ENCODE measurements at regions not wholly inside any gene's neighbourhood (a gene's known extent, or its start where the extent isn't known, plus 50 kb on each side); places are given as distances from the start of the nearest gene placed in this dataset.
A peak's percentile ranks its signal among the peaks of the same experiment; 100 is the strongest.

- intact Hi-C loops (cut with micrococcal nuclease), result no loop called here
- H3K4me2 ChIP-seq (ENCODE audit: low read length), result no peak overlapping the region
- no TSS peak for BruUV-seq (replicated peaks)
- DNase-seq (peak; percentile 25), ATAC-seq (no peak; the same call in 1 of the 2 replicates)
- no peaks in the 10 kb centered on the region for H3K79me2 ChIP-seq (ENCODE audit: low read length)
- H3K9me2 ChIP-seq (replicated peaks; ENCODE audit: low read length), result no peaks in the 10 kb centered on the region
- no peaks in the 10 kb centered on the region for H3K9me3 ChIP-seq (ENCODE audit: low read length)
- no peaks in the 10 kb centered on the region for H3K36me3 ChIP-seq (ENCODE audit: low read depth, low read length)
- no peaks in the 10 kb centered on the region for H3F3A ChIP-seq (ENCODE audit: low read length, unreplicated experiment)
- TF ChIP-seq EZH2phosphoT487 (IDR thresholded peaks at IDR 0.05; ENCODE audit: borderline replicate concordance, low read length), result no peak
- no peak for TF ChIP-seq EZH2 (IDR thresholded peaks at IDR 0.05; ENCODE audit: low read length, unreplicated experiment)
- TF ChIP-seq CTCF (conservative IDR thresholded peaks at IDR 0.05; ENCODE audit: low read depth, low read length), result no peak
- no peak overlapping the region for H2AFZ ChIP-seq (ENCODE audit: low read length)
- no peak overlapping the region for H3K9ac ChIP-seq (ENCODE audit: low read length)
- H3K27ac ChIP-seq (ENCODE audit: low read length), result no peak overlapping the region
- H3K4me1 ChIP-seq (ENCODE audit: insufficient read depth, low read length), result no peaks in the 10 kb centered on the region
- POLR2A ChIA-PET (ENCODE audit: unreplicated experiment), result interaction anchor here (0.7 kb wide), 1 partner anchor 23 kb away, joined by 3 read pairs; no protein-coding TSS in a partner anchor
- CTCF ChIA-PET, result no interaction called here
- H3K27me3 ChIP-seq (ENCODE audit: low read length), result peaks cover 36% of the 10 kb centered on the region
- no peaks in the 10 kb centered on the region for H4K20me1 ChIP-seq (ENCODE audit: low read length)
- no peak overlapping the region for H3K4me3 ChIP-seq (ENCODE audit: low read length)
Observed at GRCh38 chr17:77535435-77535834, 394.7 kb downstream of the SEC14L1 start.

GRCh38 chr17:77535892-77536291 lies 395.1 kb downstream of the SEC14L1 start:
- intact Hi-C loops (cut with micrococcal nuclease), result no loop called here
- Histone ChIP-seq H3K79me2 (ENCODE audit: low read length) (no peaks in the 10 kb centered on the region), H3K4me1 (ENCODE audit: insufficient read depth, low read length) (no peaks in the 10 kb centered on the region), H3K27me3 (ENCODE audit: low read length) (peaks cover 36% of the 10 kb centered on the region), H4K20me1 (ENCODE audit: low read length) (no peaks in the 10 kb centered on the region), H3K9me3 (ENCODE audit: low read length) (no peaks in the 10 kb centered on the region), H3K36me3 (ENCODE audit: low read depth, low read length) (no peaks in the 10 kb centered on the region), H2AFZ (ENCODE audit: low read length) (no peak overlapping the region), H3K9me2 (replicated peaks; ENCODE audit: low read length) (no peaks in the 10 kb centered on the region), H3K27ac (ENCODE audit: low read length) (no peak overlapping the region), H3F3A (ENCODE audit: low read length, unreplicated experiment) (no peaks in the 10 kb centered on the region), H3K9ac (ENCODE audit: low read length) (no peak overlapping the region), H3K4me3 (ENCODE audit: low read length) (no peak overlapping the region), H3K4me2 (ENCODE audit: low read length) (no peak overlapping the region)
- no peak for DNase-seq
- ChIA-PET POLR2A (ENCODE audit: unreplicated experiment) (no interaction called here), CTCF (no interaction called here)
- TF ChIP-seq EZH2phosphoT487 (IDR thresholded peaks at IDR 0.05; ENCODE audit: borderline replicate concordance, low read length) (no peak), EZH2 (IDR thresholded peaks at IDR 0.05; ENCODE audit: low read length, unreplicated experiment) (no peak), CTCF (conservative IDR thresholded peaks at IDR 0.05; ENCODE audit: low read depth, low read length) (no peak)
- ATAC-seq, result no peak
- no TSS peak for BruUV-seq (replicated peaks)

GRCh38 chr17:77537566-77537965 lies 396.8 kb downstream of the SEC14L1 start:
- no peak for DNase-seq
- no peaks in the 10 kb centered on the region for H3K79me2 ChIP-seq (ENCODE audit: low read length)
- no peak overlapping the region for H3K4me2 ChIP-seq (ENCODE audit: low read length)
- H3K9me3 ChIP-seq (ENCODE audit: low read length), result no peaks in the 10 kb centered on the region
- H3K4me1 ChIP-seq (ENCODE audit: insufficient read depth, low read length), result no peaks in the 10 kb centered on the region
- TF ChIP-seq EZH2 (IDR thresholded peaks at IDR 0.05; ENCODE audit: low read length, unreplicated experiment), result no peak
- TF ChIP-seq EZH2phosphoT487 (IDR thresholded peaks at IDR 0.05; ENCODE audit: borderline replicate concordance, low read length), result no peak
- no peak for TF ChIP-seq CTCF (conservative IDR thresholded peaks at IDR 0.05; ENCODE audit: low read depth, low read length)
- BruUV-seq (replicated peaks), result no TSS peak
- no peaks in the 10 kb centered on the region for H4K20me1 ChIP-seq (ENCODE audit: low read length)
- H3F3A ChIP-seq (ENCODE audit: low read length, unreplicated experiment), result no peaks in the 10 kb centered on the region
- H3K9me2 ChIP-seq (replicated peaks; ENCODE audit: low read length), result no peaks in the 10 kb centered on the region
- H3K36me3 ChIP-seq (ENCODE audit: low read depth, low read length), result no peaks in the 10 kb centered on the region
- no peak overlapping the region for H3K4me3 ChIP-seq (ENCODE audit: low read length)
- H3K9ac ChIP-seq (ENCODE audit: low read length), result no peak overlapping the region
- no peak overlapping the region for H2AFZ ChIP-seq (ENCODE audit: low read length)
- H3K27me3 ChIP-seq (ENCODE audit: low read length), result peaks cover 41% of the 10 kb centered on the region
- H3K27ac ChIP-seq (ENCODE audit: low read length), result no peak overlapping the region
- CTCF ChIA-PET, result interaction anchor here (0.7 kb wide), 1 partner anchor 108 kb away, joined by 5 read pairs; no protein-coding TSS in a partner anchor
- POLR2A ChIA-PET (ENCODE audit: unreplicated experiment), result no interaction called here
- intact Hi-C loops (cut with micrococcal nuclease), result no loop called here
- ATAC-seq, result no peak

All from PC-3 (cell line).